NCI-H1105 (cell line): ENCODE measurements at regions not wholly inside any gene's neighbourhood (a gene's known extent, or its start where the extent isn't known, plus 50 kb on each side); places are given as distances from the start of the nearest gene placed in this dataset.
"Not testable (repeated sequence)": the region's sequence is repeated elsewhere in the genome, so short reads cannot be mapped to it uniquely, and the experiment has no call there.

Experiments used
- DNase-seq: peaks from one replicate; lab custom pipeline; 2025; lab: John Stamatoyannopoulos, UW

GRCh38 chr10:23648618-23649017 is 209.7 kb downstream of the OTUD1 start:
- no peak for DNase-seq

GRCh38 chr10:23656735-23657134 is 217.9 kb downstream of the OTUD1 start:
- DNase-seq, result no peak

GRCh38 chr10:23657677-23658076 is 218.8 kb downstream of the OTUD1 start:
- DNase-seq, result no peak

- DNase-seq, result not testable (repeated sequence)
Measured at GRCh38 chr10:23671866-23672265, 233.0 kb downstream of the OTUD1 start.

GRCh38 chr10:23675585-23675984 is 236.7 kb downstream of the OTUD1 start:
- no peak for DNase-seq

- no peak for DNase-seq
Measured at GRCh38 chr10:23676296-23676695, 237.4 kb downstream of the OTUD1 start.

GRCh38 chr10:23686722-23687121 is 247.8 kb downstream of the OTUD1 start:
- no peak for DNase-seq

- no peak for DNase-seq
Measured at GRCh38 chr10:23692736-23693135, 253.9 kb downstream of the OTUD1 start.

GRCh38 chr10:23693501-23693901 is 254.6 kb downstream of the OTUD1 start:
- DNase-seq, result no peak

- no peak for DNase-seq
Measured at GRCh38 chr10:23693925-23694324, 255.1 kb downstream of the OTUD1 start.

- DNase-seq, result no peak
Measured at GRCh38 chr10:23694446-23694920, 255.6 kb downstream of the OTUD1 start.

GRCh38 chr10:23694921-23695824 is 256.3 kb downstream of the OTUD1 start:
- no peak for DNase-seq

GRCh38 chr10:23695825-23696420 is 257.0 kb downstream of the OTUD1 start:
- DNase-seq, result no peak

- DNase-seq, result no peak
Measured at GRCh38 chr10:23696476-23696875, 257.6 kb downstream of the OTUD1 start.

GRCh38 chr10:23702977-23703414 is 264.1 kb downstream of the OTUD1 start:
- peak; percentile 47 for DNase-seq

GRCh38 chr10:23715363-23715762 is 276.5 kb downstream of the OTUD1 start:
- DNase-seq, result no peak

- DNase-seq, result no peak
Measured at GRCh38 chr10:23717913-23718312, 279.0 kb downstream of the OTUD1 start.

- no peak for DNase-seq
Measured at GRCh38 chr10:23718946-23719345, 280.1 kb downstream of the OTUD1 start.

- DNase-seq, result no peak
Measured at GRCh38 chr10:23723796-23724195, 284.9 kb downstream of the OTUD1 start.

- no peak for DNase-seq
Measured at GRCh38 chr10:23725548-23725947, 286.7 kb downstream of the OTUD1 start.

GRCh38 chr10:23742368-23742767 is 303.5 kb downstream of the OTUD1 start:
- no peak for DNase-seq

GRCh38 chr10:23742807-23743206 is 303.9 kb downstream of the OTUD1 start:
- DNase-seq, result no peak

GRCh38 chr10:23754179-23754578 is 315.3 kb downstream of the OTUD1 start:
- no peak for DNase-seq
